ENCODE measurements at regions not wholly inside any gene's neighbourhood (a gene's known extent, or its start where the extent isn't known, plus 50 kb on each side); places are given as distances from the start of the nearest gene placed in this dataset.

DNA sequence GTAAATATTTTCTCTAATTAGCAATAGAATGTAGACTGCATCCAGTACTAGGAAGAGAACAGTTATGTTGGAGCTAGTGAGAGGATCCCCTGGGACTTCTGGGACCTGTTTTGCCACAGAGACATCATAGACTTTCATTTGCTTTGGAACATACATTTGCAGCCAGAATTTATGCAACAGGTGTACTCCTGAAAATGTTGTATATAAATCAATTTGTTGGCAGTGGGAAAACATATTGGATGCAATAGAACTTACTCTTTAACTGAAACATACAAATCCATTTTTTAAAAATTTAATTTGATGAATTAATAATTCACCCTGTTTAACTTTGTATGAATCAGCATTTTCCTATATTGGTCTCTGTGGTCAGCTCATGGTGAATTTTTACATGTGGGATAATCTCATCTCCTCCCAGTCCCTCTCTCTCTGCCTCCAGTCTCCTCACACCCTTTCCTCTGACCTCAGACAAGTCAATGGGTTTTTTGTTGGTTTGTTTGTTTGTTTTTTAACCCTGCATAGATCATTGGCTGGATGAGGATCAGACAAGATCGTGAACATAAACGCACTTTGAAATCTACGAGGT lies 263.0 kb downstream of the LPIN1 start:
- no peaks in the 10 kb centered on the region for H3K4me1 ChIP-seq
- H3K27me3 ChIP-seq: no peaks in the 10 kb centered on the region
- no peaks in the 10 kb centered on the region for H3K36me3 ChIP-seq
- no peaks in the 10 kb centered on the region for H3K9me3 ChIP-seq
- no peak for TF ChIP-seq POLR2AphosphoS5 (IDR thresholded peaks at IDR 0.05; ENCODE audit: insufficient read depth in 1 of 2, low read depth in 1 of 2)
- TF ChIP-seq POLR2A (IDR thresholded peaks at IDR 0.05): no peak
- no peak for TF ChIP-seq CTCF (IDR thresholded peaks at IDR 0.05)
- DNase-seq (ENCODE audit: extremely low spot score in 2 of 2): no peak
- intact Hi-C loops (cut with DNase I): no loop called here
- no peak overlapping the region for H3K4me3 ChIP-seq
- H3K27ac ChIP-seq: no peak overlapping the region

DNA sequence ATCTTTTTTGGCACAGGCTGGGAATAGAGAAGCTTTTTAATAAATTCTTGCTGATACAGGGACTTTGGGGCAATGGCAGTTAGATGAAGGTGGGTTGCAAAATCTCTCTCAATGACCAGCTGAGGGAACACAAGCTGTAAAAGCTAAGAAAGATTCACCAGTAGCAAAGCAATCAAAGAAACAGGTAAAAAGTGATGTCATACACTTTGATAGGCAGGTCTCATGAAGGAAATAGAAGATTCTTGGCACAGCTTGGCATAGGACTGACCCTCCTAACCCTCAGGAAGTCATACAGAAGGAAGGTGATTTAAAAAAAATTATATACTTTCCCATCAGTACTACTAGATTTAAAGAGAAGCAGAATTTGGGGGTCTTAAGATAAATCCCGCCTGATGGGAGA lies 263.6 kb downstream of the LPIN1 start:
- no peak overlapping the region for H3K27ac ChIP-seq
- no peak overlapping the region for H3K4me3 ChIP-seq

GRCh38 chr2:12010779-12011178 lies 264.3 kb downstream of the LPIN1 start:
- no peak overlapping the region for H3K27ac ChIP-seq
- H3K9me3 ChIP-seq: no peaks in the 10 kb centered on the region

More for the DNA sequence above, 263.6 kb downstream of the LPIN1 start:
- Histone ChIP-seq H3K36me3 (no peaks in the 10 kb centered on the region), H3K4me1 (no peaks in the 10 kb centered on the region), H3K9me3 (no peaks in the 10 kb centered on the region), H3K27me3 (no peaks in the 10 kb centered on the region)
- no peak for DNase-seq (ENCODE audit: extremely low spot score in 2 of 2)
- TF ChIP-seq POLR2A (IDR thresholded peaks at IDR 0.05) (no peak), CTCF (IDR thresholded peaks at IDR 0.05) (no peak), POLR2AphosphoS5 (IDR thresholded peaks at IDR 0.05; ENCODE audit: insufficient read depth in 1 of 2, low read depth in 1 of 2) (no peak)
- intact Hi-C loops (cut with DNase I): no loop called here

DNA sequence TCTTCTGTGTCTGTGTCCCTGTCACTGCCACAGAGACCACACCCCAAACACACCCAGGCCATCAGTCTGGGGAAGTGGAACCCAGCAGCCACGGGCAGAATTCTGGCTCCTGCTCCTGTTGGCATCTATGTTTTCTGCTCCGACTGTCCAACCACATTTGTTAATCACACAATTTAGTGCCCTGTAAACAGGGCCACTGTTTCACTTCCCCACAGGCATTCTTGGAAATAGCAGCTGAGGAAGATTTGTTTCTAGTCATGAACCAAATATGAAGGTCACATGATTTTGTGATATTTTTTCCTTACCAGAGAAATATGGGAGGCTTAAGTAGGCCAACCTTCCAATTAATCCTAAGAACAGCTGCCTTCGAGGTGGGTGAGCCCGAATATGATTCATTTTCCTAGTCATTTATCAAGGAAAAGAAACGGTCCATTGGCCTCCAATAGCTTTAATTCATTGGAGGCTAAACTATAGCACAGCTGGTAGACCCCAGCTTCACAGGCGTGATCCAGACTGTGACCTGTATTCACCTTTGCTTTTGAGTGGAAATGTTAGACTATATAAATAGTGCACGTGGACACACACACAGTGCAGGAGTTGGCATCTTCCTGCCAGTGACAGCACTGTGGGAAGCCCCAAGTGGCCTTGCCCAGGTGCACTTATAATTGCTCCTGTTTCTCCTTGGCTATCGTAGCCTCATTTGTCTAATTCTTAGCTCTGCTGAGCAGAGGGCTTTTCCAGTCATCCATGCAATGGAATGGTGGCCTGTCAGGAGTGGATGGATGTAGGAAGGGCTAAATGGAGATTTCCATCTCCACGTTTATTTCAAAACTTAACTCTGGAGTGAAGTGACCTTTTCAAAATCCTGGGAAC lies 267.9 kb downstream of the LPIN1 start:
- no peak for DNase-seq (ENCODE audit: extremely low spot score in 2 of 2)
- H3K4me1 ChIP-seq: no peaks in the 10 kb centered on the region
- H3K27me3 ChIP-seq: no peaks in the 10 kb centered on the region
- H3K27ac ChIP-seq: no peak overlapping the region
- H3K4me3 ChIP-seq: no peak overlapping the region
- no peaks in the 10 kb centered on the region for H3K36me3 ChIP-seq
- TF ChIP-seq POLR2A (IDR thresholded peaks at IDR 0.05): no peak
- no peak for TF ChIP-seq CTCF (IDR thresholded peaks at IDR 0.05)
- TF ChIP-seq POLR2AphosphoS5 (IDR thresholded peaks at IDR 0.05; ENCODE audit: insufficient read depth in 1 of 2, low read depth in 1 of 2): no peak
- intact Hi-C loops (cut with DNase I): no loop called here
- no peaks in the 10 kb centered on the region for H3K9me3 ChIP-seq

More at GRCh38 chr2:12010779-12011178, 264.3 kb downstream of the LPIN1 start:
- H3K4me1 ChIP-seq: no peaks in the 10 kb centered on the region
- H3K4me3 ChIP-seq: no peak overlapping the region
- no peaks in the 10 kb centered on the region for H3K36me3 ChIP-seq
- no peak for TF ChIP-seq CTCF (IDR thresholded peaks at IDR 0.05)
- no peak for TF ChIP-seq POLR2AphosphoS5 (IDR thresholded peaks at IDR 0.05; ENCODE audit: insufficient read depth in 1 of 2, low read depth in 1 of 2)
- no peak for TF ChIP-seq POLR2A (IDR thresholded peaks at IDR 0.05)
- intact Hi-C loops (cut with DNase I): no loop called here
- DNase-seq (ENCODE audit: extremely low spot score in 2 of 2): no peak
- H3K27me3 ChIP-seq: no peaks in the 10 kb centered on the region
